Middle frontal gyrus (tissue), 1 donor: ENCODE measurements at regions not wholly inside any gene's neighbourhood (a gene's known extent, or its start where the extent isn't known, plus 50 kb on each side); places are given as distances from the start of the nearest gene placed in this dataset.

ENCODE experiments used
- DNase-seq: peaks from one replicate; pipeline ENCODE4 v3.0.0-alpha.2; 2015; ENCODE audit warnings: low spot score; ENCODE audit errors: extremely low spot score

DNA sequence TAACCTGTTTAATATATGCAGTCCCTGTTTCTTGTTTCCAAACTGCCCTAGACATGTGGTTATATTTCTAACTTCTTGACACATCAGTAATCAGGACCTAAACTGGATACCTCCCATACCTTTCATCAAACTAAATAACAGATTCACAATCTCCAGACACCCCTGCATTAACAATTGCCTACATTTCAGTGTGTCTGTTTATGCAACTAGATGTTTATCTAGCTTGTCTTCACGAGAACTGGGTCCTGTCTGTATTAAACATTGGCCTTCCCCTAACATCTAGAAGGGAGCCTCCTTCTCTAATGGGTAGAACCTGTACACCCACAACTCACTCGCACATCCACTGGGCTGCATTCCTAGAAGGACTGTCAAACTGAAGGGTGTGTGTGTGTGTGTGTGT, 683.7 kb upstream of the FZD8 start:
- DNase-seq, result no peak

DNA sequence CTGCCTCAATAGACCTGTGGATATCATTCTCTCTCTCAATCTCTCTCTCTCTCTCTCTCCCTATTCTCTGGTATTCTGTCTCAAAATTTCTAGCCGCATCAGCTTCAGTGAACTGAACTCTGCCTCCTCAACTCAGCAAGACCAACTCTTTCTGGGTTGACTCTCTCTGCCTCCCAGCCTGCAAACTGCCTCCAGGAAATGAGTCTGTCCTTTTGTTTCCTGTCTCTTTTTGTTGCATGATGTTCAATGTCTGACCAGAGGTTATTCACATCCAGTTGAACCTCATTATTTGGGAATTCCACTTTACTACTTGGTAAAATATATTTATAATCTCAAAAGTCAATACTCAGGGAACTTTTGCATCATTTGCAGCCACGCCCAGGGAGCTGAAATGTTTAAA, 682.7 kb upstream of the FZD8 start:
- DNase-seq, result no peak

DNA sequence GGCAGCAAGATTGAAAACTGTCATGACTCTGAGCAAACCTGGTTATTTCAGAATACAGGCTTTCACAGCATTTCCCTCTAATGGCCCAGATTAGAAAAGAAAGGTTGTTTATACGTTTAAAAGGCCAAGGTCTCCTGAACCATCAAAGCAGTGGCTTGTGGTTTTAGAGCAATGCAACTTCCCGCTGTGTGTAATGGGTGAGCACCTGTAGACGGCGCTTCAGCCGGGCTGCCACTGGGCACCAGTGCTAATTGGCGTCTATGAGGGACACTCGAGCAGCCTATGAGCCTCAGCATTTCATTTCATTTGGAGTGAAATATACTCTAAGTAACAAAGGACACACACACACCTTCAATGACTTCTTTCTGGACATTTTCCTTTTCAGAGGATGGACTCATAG, 671.0 kb upstream of the FZD8 start:
- no peak for DNase-seq

DNA sequence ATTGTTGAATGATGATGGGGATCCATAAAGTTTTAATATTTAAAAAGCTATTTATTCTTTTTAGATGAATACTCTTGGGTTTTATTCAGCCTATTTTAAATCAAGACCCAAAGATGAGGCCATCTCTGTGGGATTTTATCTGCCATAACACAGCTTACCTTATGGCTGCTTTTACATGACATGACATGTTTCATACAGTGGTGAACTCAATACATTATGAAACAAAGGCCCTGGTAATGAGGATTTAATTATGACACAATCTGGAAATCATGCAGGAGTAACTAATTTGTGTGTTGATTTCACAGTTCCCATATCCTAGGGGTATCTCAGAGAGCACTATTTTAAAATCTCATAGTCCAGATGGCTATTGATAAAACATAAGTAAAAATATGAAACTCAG, 661.8 kb upstream of the FZD8 start:
- DNase-seq, result no peak

DNA sequence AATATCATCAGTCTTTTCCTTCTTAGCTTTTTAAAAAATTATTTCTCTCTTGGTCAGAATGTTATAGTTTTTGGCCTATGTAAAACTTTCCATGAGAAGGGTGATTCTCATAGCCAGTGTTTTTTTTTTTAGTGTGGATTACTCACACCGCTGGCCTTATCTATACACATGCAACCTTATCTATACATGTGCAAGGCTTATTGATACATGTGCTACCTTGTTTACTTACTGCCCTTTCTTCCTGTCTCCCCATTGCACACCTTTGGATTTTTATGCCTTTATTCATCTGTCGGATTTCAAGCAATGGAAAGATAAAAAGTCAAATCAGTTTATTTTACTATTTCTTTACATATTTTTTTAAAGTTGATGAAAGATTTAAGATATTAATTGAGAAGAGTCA, 660.0 kb upstream of the FZD8 start:
- DNase-seq, result no peak

DNA sequence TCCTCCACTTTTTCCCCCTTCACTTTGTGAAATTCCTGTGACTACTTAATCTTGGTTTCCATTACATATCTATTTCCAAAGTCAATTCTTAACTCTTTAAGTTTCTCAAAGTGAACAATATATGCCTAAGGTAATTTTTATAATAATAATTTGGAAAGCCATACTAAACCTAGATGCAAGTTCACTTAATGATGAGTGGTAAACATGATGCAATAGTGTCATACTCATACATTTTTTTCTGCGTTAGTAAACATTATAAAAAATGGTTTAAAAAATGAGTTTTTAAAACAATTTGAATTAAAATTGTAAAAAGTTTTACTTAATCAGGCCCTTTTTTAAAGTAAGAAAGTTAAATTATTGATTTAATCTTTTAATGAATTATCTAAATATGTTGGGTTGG, 659.4 kb upstream of the FZD8 start:
- DNase-seq, result no peak

DNA sequence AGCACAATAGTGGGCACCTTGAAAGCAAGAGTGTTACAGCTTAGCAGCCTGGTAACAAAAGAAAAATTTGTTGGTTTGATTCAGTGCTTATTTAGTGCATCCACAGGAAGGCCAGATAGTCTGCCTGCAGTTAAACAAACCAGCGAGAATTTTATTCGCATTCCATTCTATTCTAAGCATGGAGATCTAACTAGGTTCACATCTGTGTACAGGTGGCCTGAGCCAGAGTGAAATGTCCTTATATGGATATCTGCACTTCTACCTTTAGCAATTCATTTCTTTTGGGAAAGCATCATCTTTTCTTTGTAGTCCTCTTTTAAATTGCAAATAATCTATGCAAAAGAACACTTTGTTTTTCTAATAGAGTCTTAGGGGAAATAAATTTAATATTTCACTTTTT, 659.0 kb upstream of the FZD8 start:
- DNase-seq, result no peak

DNA sequence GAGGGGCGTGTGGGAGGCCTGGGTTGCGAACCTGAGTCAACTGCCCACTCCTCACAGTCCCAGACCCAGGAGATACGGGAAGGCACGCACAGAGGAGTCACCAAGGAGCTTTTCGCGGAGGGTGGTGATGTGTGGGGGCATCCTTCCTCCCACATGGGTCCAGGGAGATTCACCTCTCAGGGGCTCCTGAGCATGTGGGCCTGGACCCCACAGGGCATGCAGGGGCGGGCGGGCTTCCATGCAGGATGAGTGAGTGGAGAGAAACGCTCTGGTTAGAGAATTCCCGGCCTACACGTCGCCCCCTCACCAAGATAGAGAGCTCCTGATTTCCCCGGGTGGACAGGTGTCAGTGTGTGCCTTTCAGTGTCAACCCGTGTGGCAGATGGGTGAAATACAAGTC, 641.7 kb upstream of the FZD8 start:
- DNase-seq, result no peak

DNA sequence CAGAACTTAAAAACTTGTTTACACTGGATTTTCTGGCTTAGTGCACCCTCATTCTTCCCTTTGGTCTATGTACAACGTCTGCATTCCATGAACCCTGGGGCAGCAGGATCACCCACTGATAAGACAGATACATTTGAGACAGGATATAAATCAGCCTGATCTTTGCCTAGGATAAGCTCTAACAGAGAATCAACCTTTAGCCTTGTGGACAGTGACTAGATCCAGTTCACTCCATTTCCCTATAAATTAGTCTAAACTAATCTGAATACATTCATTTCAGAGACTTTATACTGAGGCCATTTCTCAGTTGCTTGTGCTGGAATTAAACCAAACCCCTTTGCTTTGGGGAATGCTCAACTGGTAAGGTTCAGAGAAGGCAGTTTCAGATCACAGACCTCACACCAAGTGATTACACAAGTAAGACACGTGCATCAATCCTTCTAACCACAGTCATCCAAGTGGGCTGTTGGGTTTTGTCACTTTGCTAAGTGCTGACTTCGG, 639.8 kb upstream of the FZD8 start:
- DNase-seq, result no peak

DNA sequence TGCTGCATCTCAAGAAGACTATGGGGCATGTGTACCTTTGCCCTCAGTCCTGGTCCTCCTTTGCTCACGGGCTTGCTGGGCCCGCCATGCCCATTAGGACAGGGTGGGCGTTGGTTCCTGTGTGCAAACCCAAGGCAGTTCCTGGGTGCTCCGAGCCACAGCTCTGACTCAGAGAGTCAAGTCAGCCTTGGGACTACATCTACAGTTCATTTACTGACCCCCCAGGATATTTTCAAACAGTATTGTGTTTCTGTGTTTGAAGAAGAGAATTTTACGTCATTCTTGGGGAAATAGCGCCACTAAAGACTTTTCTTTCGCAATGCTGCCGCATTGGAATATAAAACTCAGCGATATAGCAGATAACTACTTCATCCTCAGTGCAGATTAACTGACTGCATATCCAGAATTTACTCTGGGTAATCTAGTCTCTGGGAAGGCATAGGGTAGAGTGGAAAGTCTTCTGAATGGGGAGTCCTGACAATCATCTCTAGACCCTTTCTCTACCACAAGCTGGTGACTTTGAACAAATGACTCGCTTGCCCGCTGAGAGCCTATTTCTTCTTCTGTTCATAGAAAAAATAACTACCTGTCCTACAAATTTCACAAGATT, 638.9 kb upstream of the FZD8 start:
- no peak for DNase-seq

DNA sequence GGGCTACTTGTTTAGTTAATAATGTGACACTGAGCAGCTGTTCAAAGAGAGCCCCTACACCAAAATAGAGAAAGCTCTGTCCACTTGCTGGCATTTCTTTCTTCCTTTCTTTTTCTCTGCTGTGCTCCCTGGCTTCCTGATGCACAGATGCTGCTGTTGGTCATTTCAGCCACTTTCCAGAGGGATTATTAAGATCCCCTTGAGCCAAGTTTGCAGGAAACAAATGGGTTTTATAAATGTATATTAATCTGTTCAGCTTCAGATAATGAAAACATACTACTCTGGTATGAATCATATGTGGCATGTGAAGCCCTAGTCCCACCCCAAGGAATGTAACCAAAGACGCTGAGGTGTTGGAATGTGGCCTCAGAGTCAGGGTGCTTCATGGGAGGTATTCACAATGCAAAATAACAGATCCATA, 638.2 kb upstream of the FZD8 start:
- no peak for DNase-seq

DNA sequence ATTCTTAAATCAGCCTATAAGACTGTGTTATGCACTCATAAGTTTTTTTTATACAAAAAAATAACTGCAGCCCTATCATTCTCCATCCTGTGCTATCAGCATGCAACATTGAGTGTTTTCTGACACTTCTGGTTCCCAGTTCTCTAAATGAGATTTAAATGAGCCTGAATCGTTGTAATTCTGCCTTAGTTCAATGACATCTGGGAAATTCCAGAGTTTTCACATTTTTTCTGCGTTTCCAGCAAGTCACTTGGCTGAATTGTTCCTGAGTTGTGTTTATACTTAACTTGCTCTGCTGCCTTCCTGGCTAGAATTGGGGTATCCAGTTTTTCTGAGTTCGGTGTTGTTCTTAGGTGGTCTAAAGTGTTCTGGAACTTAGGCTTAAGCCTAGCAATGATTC, 636.1 kb upstream of the FZD8 start:
- DNase-seq, result no peak

DNA sequence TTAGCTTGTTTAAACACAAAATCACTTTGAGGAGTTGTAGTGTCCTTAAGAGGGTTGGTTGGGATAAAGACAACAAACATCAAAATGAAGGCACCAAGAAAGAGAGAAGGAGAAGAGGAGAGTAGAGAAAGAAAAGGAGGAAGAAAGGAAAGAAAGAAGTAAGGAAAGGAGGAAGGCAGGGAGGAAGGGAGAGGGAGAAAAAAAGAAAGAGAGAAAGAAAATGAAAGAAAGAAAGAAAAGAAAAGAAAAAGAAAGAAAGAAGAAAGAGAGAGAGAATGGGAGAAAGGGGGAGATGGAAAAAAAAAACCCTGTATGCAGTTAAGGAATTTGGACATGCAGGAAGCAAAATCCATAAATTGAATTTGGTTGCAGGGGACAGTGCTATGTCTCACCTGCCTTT, 635.4 kb upstream of the FZD8 start:
- DNase-seq, result no peak

DNA sequence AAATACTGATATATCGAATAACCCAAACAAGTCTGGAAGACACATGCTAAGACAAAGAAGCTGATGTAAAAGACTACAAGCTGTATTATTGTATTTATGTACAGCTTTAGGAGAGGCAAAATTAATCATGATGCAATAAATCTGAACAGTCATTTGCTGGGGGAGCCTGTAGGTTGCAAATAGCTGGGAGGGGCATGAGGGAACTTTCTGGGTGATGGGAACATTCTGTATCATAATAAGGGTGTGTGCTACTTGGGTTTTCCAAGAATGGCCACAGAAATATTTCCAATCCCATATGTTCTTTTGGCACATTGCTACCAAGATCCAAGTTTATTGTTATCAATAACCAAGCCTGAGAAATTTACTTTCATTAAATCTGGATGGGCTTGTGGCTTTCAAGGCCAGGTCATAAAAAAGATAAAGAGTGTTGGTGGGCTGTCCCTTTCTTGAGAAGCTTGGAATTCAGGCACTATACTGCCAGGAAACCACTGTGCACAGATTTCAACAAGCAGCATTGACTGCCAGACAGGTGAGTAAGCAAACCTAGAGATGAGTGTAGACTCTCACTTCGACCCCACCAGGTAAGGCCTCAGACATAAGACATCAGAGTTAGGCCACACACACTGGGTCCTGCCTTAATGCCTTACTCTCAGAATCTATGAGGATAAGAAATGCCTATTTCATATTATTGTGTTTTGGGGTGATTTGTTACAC, 629.7 kb upstream of the FZD8 start:
- no peak for DNase-seq

DNA sequence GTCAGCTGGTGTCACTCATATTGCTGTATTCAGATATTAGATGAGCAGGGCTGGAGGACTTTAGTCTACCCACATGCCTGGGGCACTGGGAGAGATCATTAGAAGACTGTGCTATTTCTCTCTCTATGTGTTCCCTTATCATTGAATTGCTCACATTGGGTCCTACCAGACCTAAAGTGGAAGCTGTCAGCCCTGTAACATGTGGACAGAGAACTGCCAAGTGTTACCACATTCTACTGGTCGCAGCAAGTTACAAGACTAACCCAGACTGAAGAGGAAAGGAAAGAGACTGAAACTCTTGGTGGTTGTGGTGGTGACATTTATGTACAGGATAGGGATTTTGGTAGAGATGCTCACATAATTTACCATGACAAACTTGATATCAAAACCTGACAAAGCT, 627.1 kb upstream of the FZD8 start:
- DNase-seq, result no peak

DNA sequence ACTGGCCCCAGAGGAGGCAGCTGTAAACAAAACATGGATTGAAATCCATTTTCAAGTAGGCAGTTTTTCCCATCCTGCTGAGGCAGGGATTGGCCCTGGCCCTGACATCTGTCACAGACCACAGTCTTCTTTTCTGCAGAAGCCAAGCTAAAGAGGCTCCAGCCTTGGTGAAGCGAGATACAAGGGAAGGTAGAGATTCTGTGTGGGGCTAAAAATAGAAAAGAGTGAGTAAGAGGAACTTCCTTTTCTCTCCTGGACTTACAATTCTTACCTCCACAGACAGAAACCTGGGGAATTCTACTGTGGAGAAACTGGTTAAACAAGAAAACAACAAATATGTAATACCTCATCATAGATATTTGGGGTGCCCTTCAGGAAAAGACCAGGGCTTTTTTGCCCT, 624.8 kb upstream of the FZD8 start:
- DNase-seq, result no peak

DNA sequence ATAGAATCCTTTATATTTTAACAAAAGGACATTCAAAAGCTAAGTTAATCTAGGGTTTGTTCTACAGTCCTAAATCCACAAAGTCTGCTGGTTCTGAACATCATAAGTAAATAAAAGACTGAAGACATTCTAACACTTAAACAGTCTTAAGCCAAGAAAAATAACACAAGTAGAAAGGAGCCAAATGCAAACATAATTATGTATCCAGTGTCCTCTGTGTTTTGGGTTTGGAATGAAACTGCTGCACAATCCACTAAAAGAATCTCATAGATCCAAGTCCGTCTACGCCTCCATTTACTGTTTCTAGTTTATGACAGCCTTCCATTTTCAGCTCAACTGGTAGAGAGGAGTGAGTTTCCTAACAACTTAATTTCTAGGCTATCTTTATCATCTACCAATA, 623.6 kb upstream of the FZD8 start:
- no peak for DNase-seq

DNA sequence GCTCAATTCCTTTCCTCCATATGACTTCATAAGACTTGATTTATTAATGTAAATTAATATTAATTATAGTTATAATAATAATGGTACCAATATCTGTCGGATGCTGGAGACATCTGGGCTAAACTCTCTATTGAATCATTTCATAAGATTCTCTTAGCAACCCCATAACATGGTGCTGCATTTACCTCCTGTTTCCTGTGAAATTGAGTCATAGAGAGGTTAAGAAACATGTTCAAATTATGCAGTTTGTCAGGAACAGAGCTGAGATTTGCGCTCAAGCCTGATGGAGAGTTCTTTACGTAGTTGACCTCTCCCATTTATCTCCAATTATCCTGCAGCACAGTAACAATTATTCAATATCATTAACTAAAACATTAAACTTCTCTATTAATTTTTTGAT, 621.8 kb upstream of the FZD8 start:
- DNase-seq, result no peak

DNA sequence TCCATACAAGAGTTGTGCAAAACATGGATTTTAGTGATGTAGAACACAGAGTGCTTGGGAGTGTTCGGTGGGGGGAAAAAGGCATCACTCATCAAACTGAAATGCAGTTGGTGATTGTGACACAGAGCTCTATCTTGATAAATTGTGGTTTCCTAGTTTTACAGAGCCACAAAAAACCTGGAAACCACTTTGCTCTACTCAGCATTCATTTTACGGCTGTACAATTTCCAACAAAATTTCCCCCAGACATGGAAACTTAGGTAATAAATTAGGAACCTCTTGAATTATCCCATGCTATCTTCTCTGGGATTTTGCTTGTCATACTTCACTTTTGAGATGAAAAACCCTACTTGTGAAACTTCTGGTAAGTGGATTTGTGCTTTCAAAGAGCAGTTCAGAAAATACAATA, 614.9 kb upstream of the FZD8 start:
- no peak for DNase-seq

DNA sequence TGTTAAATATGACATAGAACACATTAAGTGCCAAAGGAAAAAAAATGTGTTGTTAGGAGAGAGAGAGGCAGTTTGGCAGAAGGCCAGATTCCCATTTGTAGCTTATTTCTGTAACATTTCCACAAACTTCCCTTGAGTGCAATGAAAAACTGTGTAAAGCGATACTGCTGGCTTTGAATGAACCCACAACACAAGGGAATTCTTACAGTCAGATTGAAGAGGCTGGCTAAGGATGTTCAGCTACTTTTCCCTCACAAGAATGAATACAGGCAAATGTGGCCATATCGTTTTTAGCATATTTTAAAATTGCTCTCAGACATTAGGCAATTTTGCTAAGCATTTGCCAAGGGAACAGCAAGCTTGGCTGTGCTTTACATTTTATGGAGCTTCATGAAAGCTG, 614.1 kb upstream of the FZD8 start:
- no peak for DNase-seq

DNA sequence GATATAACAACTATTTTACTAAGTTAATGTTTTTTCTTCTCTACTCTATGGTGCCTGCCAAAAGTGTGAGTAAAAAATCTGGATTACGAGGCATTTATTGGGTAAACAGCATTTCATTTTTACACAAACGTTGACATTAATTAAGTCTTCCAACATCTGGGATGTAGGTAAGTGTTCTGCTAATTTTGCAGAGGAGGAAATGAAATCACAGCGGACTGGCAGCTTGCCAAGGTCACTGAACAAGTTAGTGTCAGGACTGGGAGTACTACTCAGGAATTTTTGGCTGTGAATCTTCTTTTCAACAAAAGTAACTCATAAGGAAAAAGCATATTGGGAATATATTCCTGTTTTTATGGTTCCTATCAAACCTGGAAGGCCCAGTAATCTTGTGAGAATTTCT, 612.1 kb upstream of the FZD8 start:
- DNase-seq, result no peak

DNA sequence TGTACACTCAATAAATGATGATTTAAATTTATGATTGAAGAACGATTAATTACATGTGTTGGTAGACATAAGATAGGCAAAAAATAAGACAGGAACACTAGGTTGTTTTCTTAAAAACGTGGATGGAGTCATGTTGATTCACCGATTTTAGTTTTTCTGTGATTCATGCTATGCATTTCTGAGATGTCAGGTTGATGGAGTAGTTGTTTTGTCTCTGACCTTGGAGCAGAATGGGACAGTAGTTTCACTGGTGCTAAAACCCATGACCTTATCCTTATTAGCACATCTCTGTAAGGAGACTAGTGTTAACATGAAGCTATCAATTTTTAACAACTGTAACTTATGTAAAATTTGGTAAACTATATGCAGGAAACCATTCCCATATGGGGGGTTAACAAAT, 611.6 kb upstream of the FZD8 start:
- no peak for DNase-seq

DNA sequence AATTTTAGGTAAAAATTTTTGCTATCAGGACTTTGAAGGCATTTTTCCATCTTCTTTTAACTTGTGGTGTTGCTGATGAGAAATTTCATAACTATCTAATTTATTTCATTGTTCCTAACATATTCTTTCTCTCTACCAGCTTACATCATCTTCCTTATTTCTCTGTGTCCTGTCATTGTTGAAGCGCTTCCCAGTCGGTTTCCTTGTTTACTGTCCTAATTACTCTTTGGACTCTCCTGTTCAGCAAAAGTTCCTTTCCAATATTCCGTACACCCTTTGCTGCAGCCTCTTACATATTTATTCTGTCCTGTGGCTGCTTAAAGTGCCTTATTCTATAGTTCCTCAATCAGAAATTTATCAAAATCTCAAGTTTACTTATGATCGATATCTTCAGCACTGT, 609.0 kb upstream of the FZD8 start:
- DNase-seq, result no peak
